ENCODE measurements at regions not wholly inside any gene's neighbourhood (a gene's known extent, or its start where the extent isn't known, plus 50 kb on each side); places are given as distances from the start of the nearest gene placed in this dataset.

- H3K27ac ChIP-seq, result no peak overlapping the region
- TF ChIP-seq, protein P1, sequence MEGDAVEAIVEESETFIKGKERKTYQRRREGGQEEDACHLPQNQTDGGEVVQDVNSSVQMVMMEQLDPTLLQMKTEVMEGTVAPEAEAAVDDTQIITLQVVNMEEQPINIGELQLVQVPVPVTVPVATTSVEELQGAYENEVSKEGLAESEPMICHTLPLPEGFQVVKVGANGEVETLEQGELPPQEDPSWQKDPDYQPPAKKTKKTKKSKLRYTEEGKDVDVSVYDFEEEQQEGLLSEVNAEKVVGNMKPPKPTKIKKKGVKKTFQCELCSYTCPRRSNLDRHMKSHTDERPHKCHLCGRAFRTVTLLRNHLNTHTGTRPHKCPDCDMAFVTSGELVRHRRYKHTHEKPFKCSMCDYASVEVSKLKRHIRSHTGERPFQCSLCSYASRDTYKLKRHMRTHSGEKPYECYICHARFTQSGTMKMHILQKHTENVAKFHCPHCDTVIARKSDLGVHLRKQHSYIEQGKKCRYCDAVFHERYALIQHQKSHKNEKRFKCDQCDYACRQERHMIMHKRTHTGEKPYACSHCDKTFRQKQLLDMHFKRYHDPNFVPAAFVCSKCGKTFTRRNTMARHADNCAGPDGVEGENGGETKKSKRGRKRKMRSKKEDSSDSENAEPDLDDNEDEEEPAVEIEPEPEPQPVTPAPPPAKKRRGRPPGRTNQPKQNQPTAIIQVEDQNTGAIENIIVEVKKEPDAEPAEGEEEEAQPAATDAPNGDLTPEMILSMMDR (conservative IDR thresholded peaks at IDR 0.05), result no peak
These were observed 515.4 kb downstream of the FUT8 start for GRCh38 chr14:65927931-65928356.

GRCh38 chr14:65928995-65929394 lies 516.5 kb downstream of the FUT8 start:
- TF ChIP-seq, protein P1 (conservative IDR thresholded peaks at IDR 0.05), result no peak
- H3K27ac ChIP-seq, result no peak overlapping the region

GRCh38 chr14:65933400-65934069 lies 521.0 kb downstream of the FUT8 start:
- H3K27ac ChIP-seq, result no peak overlapping the region
- TF ChIP-seq, protein P1 (conservative IDR thresholded peaks at IDR 0.05), result no peak

- TF ChIP-seq, protein P1 (conservative IDR thresholded peaks at IDR 0.05), result no peak
- no peak overlapping the region for H3K27ac ChIP-seq
These were observed 521.5 kb downstream of the FUT8 start for GRCh38 chr14:65934070-65934435.

DNA sequence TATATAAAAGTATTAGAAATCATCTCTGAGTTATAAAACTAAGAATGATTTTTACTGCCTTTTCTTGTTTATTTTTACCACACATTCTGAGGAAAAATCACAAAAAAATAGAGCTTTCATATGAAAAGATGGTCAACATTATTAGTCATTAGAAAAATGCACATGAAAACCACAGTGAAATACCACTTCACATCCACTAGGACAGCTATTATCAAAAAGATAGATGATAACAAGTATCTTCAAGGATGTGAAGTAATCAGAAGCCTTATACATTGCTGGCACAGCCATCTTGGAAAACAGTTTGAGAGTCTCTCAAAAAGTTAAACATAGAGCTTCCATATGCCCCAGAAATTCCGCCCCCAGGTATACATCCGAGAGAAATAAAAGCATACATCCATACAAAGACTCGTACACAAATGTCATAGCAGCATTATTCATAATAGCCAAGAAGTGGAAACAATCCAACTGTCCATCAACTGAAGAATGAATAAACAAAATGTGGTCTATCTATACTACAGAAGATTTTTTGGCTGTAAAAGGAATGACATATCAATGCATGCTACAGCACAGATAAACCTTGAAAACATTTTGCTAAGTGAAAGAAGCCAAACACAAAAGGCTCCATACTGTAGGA lies 523.9 kb downstream of the FUT8 start:
- no peak overlapping the region for H3K27ac ChIP-seq
- TF ChIP-seq, protein P1 (conservative IDR thresholded peaks at IDR 0.05), result no peak

DNA sequence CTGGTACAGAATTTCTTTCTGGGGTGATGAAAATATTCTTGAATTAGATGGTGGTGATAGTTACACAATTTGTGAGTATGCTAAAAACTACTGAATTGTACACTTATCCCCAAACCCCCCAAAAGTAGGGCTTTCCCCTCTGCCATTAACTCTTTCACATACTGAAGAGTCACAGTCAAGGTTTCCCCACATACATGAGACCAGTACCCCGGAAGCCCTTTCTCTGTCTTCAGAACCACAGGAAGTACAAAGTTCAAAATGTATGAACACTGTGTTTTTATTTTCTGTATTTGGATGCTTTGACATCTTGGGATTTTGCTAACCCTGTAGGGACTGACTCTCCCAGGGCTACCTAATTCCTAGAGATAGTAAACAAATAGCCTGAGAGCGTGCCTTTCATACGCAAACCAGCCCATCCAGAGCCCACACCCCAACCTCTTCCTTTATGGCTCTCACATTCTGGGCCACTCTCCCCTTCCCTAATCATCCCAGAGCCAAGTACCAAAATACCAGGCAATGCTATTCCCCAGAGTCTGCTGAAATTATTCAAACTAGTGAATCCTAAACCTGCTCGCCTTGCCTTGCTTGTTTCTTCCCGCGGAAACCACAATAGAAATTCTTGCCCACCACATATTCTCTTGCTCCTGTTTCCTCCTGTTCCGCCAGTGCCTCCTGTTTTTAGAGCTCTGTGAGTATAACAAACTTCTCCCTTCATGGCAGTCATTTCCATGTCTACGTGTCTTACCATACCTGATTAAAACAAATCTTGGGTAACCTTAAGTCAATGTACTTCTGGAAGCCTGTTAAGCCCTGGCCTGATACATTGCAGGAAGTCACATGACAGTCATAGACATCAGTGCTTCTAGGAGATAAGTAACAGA lies 524.8 kb downstream of the FUT8 start:
- no peak overlapping the region for H3K27ac ChIP-seq

DNA sequence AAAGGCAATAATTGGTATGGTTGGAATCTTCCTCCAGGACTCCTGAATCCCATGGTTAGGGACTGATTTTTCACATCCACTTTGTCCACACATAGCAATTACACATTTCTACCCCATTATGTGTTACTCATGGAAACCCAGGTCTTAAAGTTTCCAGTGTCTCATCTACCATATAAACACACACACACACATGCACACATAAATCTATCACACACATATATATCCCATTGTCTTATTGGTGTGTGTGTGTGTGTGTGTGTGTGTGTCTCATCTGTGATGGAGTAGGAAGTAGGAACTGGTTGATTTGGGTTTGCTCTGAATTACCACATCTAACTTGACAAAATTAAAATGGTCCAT lies 525.4 kb downstream of the FUT8 start:
- TF ChIP-seq, protein P1 (conservative IDR thresholded peaks at IDR 0.05), result no peak
- H3K27ac ChIP-seq, result no peak overlapping the region

More for the DNA sequence above, 524.8 kb downstream of the FUT8 start:
- TF ChIP-seq, protein P1 (conservative IDR thresholded peaks at IDR 0.05), result no peak
